A549 (cell line): ENCODE measurements at regions not wholly inside any gene's neighbourhood (a gene's known extent, or its start where the extent isn't known, plus 50 kb on each side); places are given as distances from the start of the nearest gene placed in this dataset.
"Not testable (repeated sequence)": the region's sequence is repeated elsewhere in the genome, so short reads cannot be mapped to it uniquely, and the experiment has no call there.

Source experiments
- MYC ChIP-seq: IDR thresholded peaks from 2 replicates; pipeline ENCODE4 v1.6.1; 2012; ENCODE audit warnings: mild to moderate bottlenecking, inconsistent platforms, low read length, improper control_type of control experiment, borderline replicate concordance
- TF ChIP-seq, protein P1 (sequence below): fragments of >200 bp; sonication (Bioruptor Twin); formaldehyde crosslinking; IDR thresholded peaks from 3 replicates; pipeline ENCODE4 v1.5.1; 2016

DNA sequence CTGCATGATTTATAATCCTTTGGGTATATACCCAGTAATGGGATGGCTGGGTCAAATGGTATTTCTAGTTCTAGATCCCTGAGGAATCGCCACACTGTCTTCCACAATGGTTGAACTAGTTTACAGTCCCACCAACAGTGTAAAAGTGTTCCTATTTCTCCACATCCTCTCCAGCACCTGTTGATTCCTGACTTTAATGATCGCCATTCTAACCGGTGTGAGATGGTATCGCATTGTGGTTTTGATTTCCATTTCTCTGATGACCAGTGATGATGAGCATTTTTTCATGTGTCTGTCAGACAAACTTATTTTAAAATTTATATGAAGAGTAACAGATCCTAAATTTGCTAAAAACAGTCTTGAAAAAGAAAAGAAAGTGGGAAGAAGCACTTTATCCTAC lies 197.7 kb downstream of the FGFR2 start:
- TF ChIP-seq, protein P1, sequence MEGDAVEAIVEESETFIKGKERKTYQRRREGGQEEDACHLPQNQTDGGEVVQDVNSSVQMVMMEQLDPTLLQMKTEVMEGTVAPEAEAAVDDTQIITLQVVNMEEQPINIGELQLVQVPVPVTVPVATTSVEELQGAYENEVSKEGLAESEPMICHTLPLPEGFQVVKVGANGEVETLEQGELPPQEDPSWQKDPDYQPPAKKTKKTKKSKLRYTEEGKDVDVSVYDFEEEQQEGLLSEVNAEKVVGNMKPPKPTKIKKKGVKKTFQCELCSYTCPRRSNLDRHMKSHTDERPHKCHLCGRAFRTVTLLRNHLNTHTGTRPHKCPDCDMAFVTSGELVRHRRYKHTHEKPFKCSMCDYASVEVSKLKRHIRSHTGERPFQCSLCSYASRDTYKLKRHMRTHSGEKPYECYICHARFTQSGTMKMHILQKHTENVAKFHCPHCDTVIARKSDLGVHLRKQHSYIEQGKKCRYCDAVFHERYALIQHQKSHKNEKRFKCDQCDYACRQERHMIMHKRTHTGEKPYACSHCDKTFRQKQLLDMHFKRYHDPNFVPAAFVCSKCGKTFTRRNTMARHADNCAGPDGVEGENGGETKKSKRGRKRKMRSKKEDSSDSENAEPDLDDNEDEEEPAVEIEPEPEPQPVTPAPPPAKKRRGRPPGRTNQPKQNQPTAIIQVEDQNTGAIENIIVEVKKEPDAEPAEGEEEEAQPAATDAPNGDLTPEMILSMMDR: not testable (repeated sequence)
- not testable (repeated sequence) for TF ChIP-seq MYC
